ENCODE measurements at regions not wholly inside any gene's neighbourhood (a gene's known extent, or its start where the extent isn't known, plus 50 kb on each side); places are given as distances from the start of the nearest gene placed in this dataset.
"Not testable (repeated sequence)": the region's sequence is repeated elsewhere in the genome, so short reads cannot be mapped to it uniquely, and the experiment has no call there.

DNA sequence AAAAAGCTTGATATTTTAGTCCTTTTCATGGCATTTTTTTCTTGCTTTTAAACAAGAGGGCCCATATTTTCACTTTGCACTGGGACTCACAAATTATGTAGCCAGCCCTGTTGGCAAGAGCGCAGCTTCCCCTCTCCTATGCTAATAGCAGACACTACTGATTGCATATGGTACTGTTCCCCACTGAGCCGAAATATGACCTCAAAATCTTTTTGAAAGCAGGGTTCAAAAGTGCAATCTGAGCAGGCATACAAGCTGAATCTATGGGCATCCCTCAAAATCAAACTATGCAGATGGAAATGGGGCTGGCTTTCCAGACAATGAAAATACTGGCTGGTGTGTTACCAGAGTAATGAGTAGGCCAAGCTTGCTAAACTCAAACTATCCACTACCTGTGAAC, 225.2 kb upstream of the SETMAR start:
- TF ChIP-seq, protein P1, sequence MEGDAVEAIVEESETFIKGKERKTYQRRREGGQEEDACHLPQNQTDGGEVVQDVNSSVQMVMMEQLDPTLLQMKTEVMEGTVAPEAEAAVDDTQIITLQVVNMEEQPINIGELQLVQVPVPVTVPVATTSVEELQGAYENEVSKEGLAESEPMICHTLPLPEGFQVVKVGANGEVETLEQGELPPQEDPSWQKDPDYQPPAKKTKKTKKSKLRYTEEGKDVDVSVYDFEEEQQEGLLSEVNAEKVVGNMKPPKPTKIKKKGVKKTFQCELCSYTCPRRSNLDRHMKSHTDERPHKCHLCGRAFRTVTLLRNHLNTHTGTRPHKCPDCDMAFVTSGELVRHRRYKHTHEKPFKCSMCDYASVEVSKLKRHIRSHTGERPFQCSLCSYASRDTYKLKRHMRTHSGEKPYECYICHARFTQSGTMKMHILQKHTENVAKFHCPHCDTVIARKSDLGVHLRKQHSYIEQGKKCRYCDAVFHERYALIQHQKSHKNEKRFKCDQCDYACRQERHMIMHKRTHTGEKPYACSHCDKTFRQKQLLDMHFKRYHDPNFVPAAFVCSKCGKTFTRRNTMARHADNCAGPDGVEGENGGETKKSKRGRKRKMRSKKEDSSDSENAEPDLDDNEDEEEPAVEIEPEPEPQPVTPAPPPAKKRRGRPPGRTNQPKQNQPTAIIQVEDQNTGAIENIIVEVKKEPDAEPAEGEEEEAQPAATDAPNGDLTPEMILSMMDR (IDR thresholded peaks at IDR 0.05; ENCODE audit: low read depth, low read length, missing control alignments): no peak
- no peak for DNase-seq (ENCODE audit: low read depth)
- no peak overlapping the region for H3K4me3 ChIP-seq (ENCODE audit: low read depth, low read length)
- in situ Hi-C loops (cut with HindIII; ENCODE audit: low sequenced_read_pairs): no loop called here

DNA sequence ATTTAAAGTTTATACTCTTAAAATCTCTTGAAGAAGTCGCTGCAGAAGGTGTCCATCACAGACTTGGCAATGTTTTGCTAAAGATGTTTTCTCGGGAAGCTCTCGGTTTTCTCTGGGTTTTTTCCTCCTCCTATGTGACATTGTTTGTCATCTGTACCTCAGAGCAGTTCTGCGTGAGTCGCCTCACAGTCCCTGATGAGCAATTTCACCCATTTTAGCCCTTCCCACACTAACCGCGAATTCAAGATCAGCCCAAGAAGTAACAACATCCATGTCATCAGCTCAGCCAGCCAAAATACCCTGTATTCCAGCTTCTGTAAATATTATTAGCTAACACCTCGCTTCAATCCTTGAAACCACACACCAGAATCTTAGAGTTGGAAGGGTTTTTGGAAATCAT, 224.3 kb upstream of the SETMAR start:
- TF ChIP-seq, protein P1 (IDR thresholded peaks at IDR 0.05; ENCODE audit: low read depth, low read length, missing control alignments): no peak
- in situ Hi-C loops (cut with HindIII; ENCODE audit: low sequenced_read_pairs): no loop called here
- DNase-seq (ENCODE audit: low read depth): no peak
- H3K4me3 ChIP-seq (ENCODE audit: low read depth, low read length): no peak overlapping the region

DNA sequence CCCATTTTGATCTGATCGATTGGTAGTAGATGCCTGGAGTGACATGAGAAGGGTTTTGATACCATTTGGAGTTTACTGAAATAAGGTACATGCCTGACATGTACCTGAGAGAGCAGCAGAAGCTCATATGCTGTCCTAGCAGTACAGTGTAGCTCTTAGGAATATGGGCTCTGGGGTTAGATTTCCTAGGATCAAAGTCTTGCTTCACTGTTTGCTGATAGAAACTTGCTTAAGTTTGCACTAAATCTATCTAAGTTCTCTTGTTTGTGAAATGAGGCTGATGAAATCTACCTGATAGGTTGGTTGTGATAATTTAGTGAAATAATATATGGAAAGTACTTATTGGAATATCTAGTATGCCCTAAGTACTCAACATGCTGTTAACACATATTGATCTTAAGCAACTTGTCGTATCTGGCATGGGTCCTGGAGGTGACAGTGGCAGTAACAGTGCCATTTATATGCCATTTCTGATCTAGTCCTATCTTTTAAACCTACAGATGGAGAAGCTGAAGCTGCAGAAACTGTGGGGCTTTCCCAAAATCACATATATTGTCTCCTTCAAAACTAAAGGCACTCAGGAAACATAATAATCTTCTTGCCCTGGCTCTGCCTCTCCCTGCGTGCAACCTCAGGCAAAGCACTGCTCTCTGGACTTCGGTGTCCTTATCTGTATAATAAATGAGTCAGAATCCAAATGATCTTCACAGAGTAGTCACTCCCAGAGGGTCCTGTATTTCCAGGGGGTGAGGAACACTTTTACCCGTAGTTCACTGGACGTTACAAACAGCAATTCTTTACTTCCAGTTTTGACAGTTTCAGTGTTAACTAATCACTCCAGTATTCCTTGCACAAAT, 223.6 kb upstream of the SETMAR start:
- TF ChIP-seq, protein P1 (IDR thresholded peaks at IDR 0.05; ENCODE audit: low read depth, low read length, missing control alignments): no peak
- H3K4me3 ChIP-seq (ENCODE audit: low read depth, low read length): no peak overlapping the region
- in situ Hi-C loops (cut with HindIII; ENCODE audit: low sequenced_read_pairs): no loop called here
- DNase-seq (ENCODE audit: low read depth): no peak

DNA sequence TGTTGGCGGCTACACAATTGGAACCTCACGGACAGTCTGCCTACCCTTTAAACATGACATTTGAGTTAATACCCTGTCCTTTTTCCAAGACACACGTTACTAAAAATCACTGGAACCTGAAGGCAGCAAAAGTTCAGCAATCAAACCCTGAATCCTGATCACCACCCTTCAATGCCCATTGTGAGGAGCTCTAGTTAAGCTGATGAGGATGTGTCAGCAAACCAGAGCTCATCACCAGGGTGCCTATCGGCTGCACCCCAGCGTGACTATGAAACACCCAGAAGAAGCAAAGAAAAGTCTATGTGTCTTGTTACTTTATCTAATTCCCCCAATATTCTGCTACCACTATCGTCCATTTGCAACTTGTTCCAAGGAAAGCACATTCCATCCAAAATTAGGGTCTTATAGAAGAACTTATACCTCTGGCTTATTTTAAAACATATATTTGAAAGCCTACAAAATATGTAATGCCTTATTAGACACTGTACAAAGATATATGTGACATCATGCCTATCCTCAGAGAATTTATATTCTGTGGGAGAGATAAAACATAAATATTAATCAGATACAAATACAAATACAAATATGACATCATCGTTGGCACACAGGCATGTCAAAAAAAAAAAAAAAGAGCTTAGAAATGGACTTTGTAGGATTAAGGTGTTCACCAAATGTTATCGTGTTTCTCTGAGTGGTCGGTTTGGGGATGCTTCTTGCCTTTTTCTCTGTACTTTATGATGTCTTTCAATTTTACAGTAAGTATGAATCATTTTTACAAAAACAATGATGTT, 219.7 kb upstream of the SETMAR start:
- no peak for DNase-seq (ENCODE audit: low read depth)
- in situ Hi-C loops (cut with HindIII; ENCODE audit: low sequenced_read_pairs): no loop called here
- H3K4me3 ChIP-seq (ENCODE audit: low read depth, low read length): no peak overlapping the region
- TF ChIP-seq, protein P1 (IDR thresholded peaks at IDR 0.05; ENCODE audit: low read depth, low read length, missing control alignments): no peak

DNA sequence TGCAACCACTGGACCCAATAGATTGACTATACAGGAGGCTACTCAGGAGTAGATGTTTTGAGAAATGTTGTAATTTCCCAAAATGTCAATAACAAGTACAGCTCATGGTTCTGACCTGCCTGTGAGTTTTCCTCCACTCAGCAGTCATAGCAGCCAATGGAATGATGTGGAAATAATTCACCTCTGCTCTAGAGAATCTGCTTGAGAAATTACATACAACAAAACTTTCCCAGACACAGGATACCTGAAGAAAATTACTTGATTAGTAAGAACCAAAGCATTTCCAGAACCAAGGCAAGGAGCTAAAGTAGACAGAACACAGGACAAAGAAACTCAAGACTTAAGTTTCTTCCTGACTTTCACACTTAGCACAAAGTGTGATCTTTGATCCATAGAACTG, 218.9 kb upstream of the SETMAR start:
- in situ Hi-C loops (cut with HindIII; ENCODE audit: low sequenced_read_pairs): no loop called here
- TF ChIP-seq, protein P1 (IDR thresholded peaks at IDR 0.05; ENCODE audit: low read depth, low read length, missing control alignments): no peak
- DNase-seq (ENCODE audit: low read depth): no peak
- no peak overlapping the region for H3K4me3 ChIP-seq (ENCODE audit: low read depth, low read length)

DNA sequence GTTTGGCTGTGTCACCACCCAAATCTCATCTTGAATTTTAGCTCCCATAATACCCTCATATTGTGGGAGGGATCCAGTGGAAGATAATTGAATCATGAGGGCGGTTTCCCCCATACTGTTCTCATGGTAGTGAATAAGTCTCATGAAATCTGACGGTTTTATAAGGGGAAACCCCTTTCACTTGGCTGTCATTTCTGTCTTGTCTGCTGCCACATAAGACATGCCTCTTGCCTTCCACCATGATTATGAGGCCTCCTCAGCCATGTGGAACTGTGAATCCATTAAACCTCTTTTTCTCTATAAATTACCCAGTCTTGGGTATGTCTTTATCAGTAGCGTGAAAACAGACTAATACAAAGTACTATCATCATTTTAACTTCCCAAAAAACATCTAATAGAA, 216.5 kb upstream of the SETMAR start:
- DNase-seq (ENCODE audit: low read depth); H3K4me3 ChIP-seq (ENCODE audit: low read depth, low read length); in situ Hi-C loops (cut with HindIII; ENCODE audit: low sequenced_read_pairs): not testable (repeated sequence)

DNA sequence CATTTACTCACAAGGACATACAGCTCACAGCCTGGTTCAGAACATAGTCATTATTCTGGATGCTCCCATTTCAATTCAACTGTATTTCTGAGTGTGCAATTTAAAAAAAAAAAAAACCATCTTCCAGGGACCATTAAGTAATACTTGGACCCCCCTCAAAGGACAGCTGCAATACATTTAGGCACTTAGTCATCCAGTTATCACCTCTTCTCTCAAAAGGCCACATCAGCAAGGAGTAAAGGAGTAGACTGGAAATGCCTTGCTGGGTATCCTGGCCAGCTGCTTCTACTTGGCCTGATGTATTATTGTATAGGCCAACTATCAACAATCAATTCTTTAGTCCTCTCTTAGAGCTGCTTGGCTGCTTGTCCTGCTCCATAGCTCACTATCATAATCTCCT, 211.4 kb upstream of the SETMAR start:
- DNase-seq (ENCODE audit: low read depth): no peak

More for the DNA sequence above, 211.4 kb upstream of the SETMAR start:
- no peak overlapping the region for H3K4me3 ChIP-seq (ENCODE audit: low read depth, low read length)
- TF ChIP-seq, protein P1 (IDR thresholded peaks at IDR 0.05; ENCODE audit: low read depth, low read length, missing control alignments): no peak
- in situ Hi-C loops (cut with HindIII; ENCODE audit: low sequenced_read_pairs): no loop called here
